Large intestine (tissue), 3 donors: ENCODE measurements at regions not wholly inside any gene's neighbourhood (a gene's known extent, or its start where the extent isn't known, plus 50 kb on each side); places are given as distances from the start of the nearest gene placed in this dataset.

Experiments
- DNase-seq, 2 donors: peaks; one replicate each; pipeline versions ENCODE4 v3.0.0 to v3.0.0-alpha.2; 2013
- H3K27ac ChIP-seq: one replicate; pipeline ENCODE4 v1.5.1; 2013; ENCODE audit warnings: low read length
- H3K27me3 ChIP-seq: 2 replicates; pipeline ENCODE4 v1.6.1; 2013; ENCODE audit warnings: low read length; ENCODE audit not compliant: control insufficient read depth, insufficient read depth
- H3K36me3 ChIP-seq: 2 replicates; pipeline ENCODE4 v1.6.1; 2013; ENCODE audit warnings: low read length; ENCODE audit not compliant: control insufficient read depth, insufficient read depth
- H3K4me1 ChIP-seq: one replicate; pipeline ENCODE4 v1.6.1; 2013; ENCODE audit warnings: low read length; ENCODE audit not compliant: control insufficient read depth, insufficient read depth
- H3K4me3 ChIP-seq: one replicate; pipeline ENCODE4 v1.5.1; 2013; ENCODE audit warnings: low read length
- H3K9me3 ChIP-seq: one replicate; pipeline ENCODE4 v1.6.1; 2013; ENCODE audit warnings: mild to moderate bottlenecking, low read depth, low read length, moderate library complexity; ENCODE audit not compliant: control insufficient read depth
- WGBS: methylation state at CpG from one replicate; pipeline ENCODE4 v1.1.5; 2013; ENCODE audit warnings: low lambda C conversion rate; ENCODE audit not compliant: insufficient coverage; 5-methylcytosine and 5-hydroxymethylcytosine counted together

DNA sequence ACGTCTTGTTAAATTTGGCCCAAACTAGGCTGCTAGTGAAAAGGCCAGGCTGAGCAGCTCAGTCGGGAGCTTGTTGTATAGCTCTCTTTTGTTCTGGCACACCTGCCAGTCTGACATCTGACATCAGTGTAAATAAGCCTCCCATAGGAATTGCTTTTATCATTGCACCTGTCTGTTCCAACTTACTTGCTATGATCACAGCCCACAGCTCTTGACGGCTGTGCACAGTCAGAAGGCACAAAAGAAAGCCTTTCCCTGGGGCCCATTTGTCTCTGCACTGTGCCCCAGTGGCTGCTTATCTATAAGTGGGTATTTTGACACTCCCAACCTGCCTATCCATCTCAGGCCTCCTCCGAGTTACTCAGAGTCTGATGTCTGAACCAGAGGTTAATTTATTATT, 324.5 kb downstream of the NUAK1 start:
- H3K9me3 ChIP-seq = no peaks in the 10 kb centered on the region
- H3K36me3 ChIP-seq = no peaks in the 10 kb centered on the region
- peak; percentile 17 to 33 for DNase-seq
- H3K4me3 ChIP-seq = no peak overlapping the region
- H3K4me1 ChIP-seq = no peaks in the 10 kb centered on the region
- no peak overlapping the region for H3K27ac ChIP-seq
- H3K27me3 ChIP-seq = no peaks in the 10 kb centered on the region
- no CpG with 5 or more reads among the region's 4 CpGs for WGBS

DNA sequence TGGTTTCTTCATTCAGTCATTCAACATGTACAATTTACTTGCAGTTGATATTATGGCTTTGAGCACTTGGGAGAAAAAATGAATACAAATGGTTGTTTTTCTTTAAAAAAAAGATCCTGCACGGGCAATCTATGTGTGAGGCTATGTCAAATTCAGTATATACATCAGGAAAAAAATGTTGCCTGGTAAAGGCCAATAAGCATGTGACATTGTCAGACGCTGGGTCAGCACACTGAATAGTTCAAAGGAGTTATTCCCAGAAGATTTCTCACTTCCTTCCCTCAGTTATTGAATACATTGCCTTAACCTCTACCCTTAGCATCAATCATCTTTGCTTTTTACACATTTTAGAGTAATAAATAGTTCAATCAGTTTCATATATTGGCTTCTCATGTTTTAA, 319.2 kb downstream of the NUAK1 start:
- no peaks in the 10 kb centered on the region for H3K9me3 ChIP-seq
- no peak overlapping the region for H3K27ac ChIP-seq
- H3K36me3 ChIP-seq = no peaks in the 10 kb centered on the region
- no peak overlapping the region for H3K4me3 ChIP-seq
- no CpG with 5 or more reads among the region's 2 CpGs for WGBS
- no peaks in the 10 kb centered on the region for H3K4me1 ChIP-seq
- no peaks in the 10 kb centered on the region for H3K27me3 ChIP-seq
- no peak for DNase-seq

DNA sequence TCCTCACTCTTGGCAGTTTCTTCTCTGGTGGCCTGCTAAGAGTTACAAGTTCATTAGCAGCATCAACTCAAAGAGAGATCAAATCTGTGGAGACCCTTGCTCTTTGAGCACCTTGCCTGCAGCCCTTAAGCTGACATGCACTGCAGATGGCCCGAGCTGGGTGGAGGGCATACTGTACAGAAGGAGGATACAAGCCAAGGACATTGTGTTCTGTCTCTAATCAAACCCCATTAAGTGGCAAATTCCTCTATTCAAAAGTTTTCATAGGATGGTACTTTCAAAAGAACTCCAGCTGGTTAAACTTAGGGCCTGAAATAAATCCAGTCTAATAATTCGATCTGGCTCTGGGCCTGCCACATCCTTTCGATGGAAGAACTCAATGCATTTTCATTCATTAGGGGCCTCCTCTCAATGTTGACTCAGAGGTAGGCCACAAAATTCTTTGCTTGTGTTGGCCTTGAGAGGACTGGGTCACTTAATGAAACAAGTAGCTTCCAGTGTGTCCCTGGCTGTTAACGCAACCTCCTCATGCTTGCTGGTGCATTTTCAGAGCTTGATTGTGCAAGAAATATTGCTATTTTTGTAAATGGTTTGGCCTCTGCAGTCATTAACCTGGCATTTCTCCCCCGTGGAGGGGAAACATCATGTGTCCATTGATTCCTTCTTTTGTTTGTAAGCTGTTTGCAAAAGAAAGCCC, 318.2 kb downstream of the NUAK1 start:
- DNase-seq = no peak
- no peaks in the 10 kb centered on the region for H3K4me1 ChIP-seq
- no peaks in the 10 kb centered on the region for H3K36me3 ChIP-seq
- H3K27me3 ChIP-seq = no peaks in the 10 kb centered on the region
- H3K4me3 ChIP-seq = no peak overlapping the region
- WGBS = no CpG with 5 or more reads among the region's 5 CpGs
- H3K27ac ChIP-seq = no peak overlapping the region
- H3K9me3 ChIP-seq = no peaks in the 10 kb centered on the region

GRCh38 chr12:105822131-105823105, 316.3 kb downstream of the NUAK1 start:
- Histone ChIP-seq H3K36me3 (no peaks in the 10 kb centered on the region), H3K27me3 (no peaks in the 10 kb centered on the region), H3K27ac (no peak overlapping the region), H3K4me3 (no peak overlapping the region), H3K9me3 (no peaks in the 10 kb centered on the region), H3K4me1 (no peaks in the 10 kb centered on the region)
- no peak for DNase-seq
- 94% methylated on average over 3 of the region's 11 CpGs for WGBS

- H3K4me1 ChIP-seq = no peaks in the 10 kb centered on the region
- WGBS = no CpG with 5 or more reads among the region's 3 CpGs
- no peaks in the 10 kb centered on the region for H3K9me3 ChIP-seq
- H3K27me3 ChIP-seq = no peaks in the 10 kb centered on the region
- no peak overlapping the region for H3K4me3 ChIP-seq
- DNase-seq = no peak
- H3K27ac ChIP-seq = no peak overlapping the region
- no peaks in the 10 kb centered on the region for H3K36me3 ChIP-seq
Observed at GRCh38 chr12:105823810-105824209, 314.9 kb downstream of the NUAK1 start.

GRCh38 chr12:105825141-105825540, 313.6 kb downstream of the NUAK1 start:
- Histone ChIP-seq H3K27me3 (no peaks in the 10 kb centered on the region), H3K9me3 (no peaks in the 10 kb centered on the region), H3K36me3 (no peaks in the 10 kb centered on the region), H3K4me1 (no peaks in the 10 kb centered on the region), H3K27ac (no peak overlapping the region), H3K4me3 (no peak overlapping the region)
- no peak for DNase-seq
- WGBS = 88% methylated on average over 5 of the region's 5 CpGs

GRCh38 chr12:105831372-105831771, 307.4 kb downstream of the NUAK1 start:
- Histone ChIP-seq H3K9me3 (no peaks in the 10 kb centered on the region), H3K4me1 (no peaks in the 10 kb centered on the region), H3K36me3 (no peaks in the 10 kb centered on the region), H3K4me3 (no peak overlapping the region), H3K27me3 (no peaks in the 10 kb centered on the region), H3K27ac (no peak overlapping the region)
- WGBS = no CpG with 5 or more reads among the region's 3 CpGs
- DNase-seq = no peak

GRCh38 chr12:105832021-105832420, 306.7 kb downstream of the NUAK1 start:
- no peaks in the 10 kb centered on the region for H3K9me3 ChIP-seq
- no peaks in the 10 kb centered on the region for H3K36me3 ChIP-seq
- no peaks in the 10 kb centered on the region for H3K4me1 ChIP-seq
- no peaks in the 10 kb centered on the region for H3K27me3 ChIP-seq
- H3K27ac ChIP-seq = no peak overlapping the region
- H3K4me3 ChIP-seq = no peak overlapping the region
- 100% methylated on average over 1 of the region's 6 CpGs for WGBS
- no peak for DNase-seq

DNA sequence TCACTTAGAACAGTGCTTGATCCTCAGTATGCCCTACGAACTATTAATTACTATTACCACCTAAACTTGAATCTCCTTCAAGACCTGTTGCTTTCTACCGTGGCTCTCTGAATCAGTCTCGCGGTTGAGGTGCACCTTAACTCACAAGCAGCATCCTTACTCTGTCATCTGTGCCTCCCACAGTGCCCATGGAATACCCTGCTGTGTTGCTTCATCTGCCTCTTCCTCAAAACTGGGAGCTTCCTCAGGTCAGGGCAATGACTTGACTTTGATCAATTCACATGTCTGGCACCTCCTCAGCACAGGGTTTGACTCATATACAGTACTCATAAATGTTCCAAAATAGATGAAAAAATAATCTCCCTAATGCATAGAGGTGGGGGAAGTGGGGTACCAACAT, 305.9 kb downstream of the NUAK1 start:
- no peak for DNase-seq
- no peak overlapping the region for H3K4me3 ChIP-seq
- no peaks in the 10 kb centered on the region for H3K9me3 ChIP-seq
- H3K27ac ChIP-seq = no peak overlapping the region
- H3K27me3 ChIP-seq = no peaks in the 10 kb centered on the region
- no CpG with 5 or more reads among the region's 4 CpGs for WGBS
- H3K4me1 ChIP-seq = no peaks in the 10 kb centered on the region
- no peaks in the 10 kb centered on the region for H3K36me3 ChIP-seq

GRCh38 chr12:105834496-105834895, 304.3 kb downstream of the NUAK1 start:
- no peak overlapping the region for H3K27ac ChIP-seq
- H3K9me3 ChIP-seq = no peaks in the 10 kb centered on the region
- no peaks in the 10 kb centered on the region for H3K4me1 ChIP-seq
- H3K4me3 ChIP-seq = no peak overlapping the region
- no CpG with 5 or more reads among the region's 2 CpGs for WGBS
- H3K36me3 ChIP-seq = no peaks in the 10 kb centered on the region
- DNase-seq = no peak
- no peaks in the 10 kb centered on the region for H3K27me3 ChIP-seq
